Ascending aorta (tissue), 2 donors: ENCODE measurements at regions not wholly inside any gene's neighbourhood (a gene's known extent, or its start where the extent isn't known, plus 50 kb on each side); places are given as distances from the start of the nearest gene placed in this dataset.

ENCODE experiments used
- DNase-seq, 2 donors: peaks; one replicate each; pipeline ENCODE4 v3.0.0-alpha.2; 2019; ENCODE audit warnings: low spot score in 2 of 2
- H3K27ac ChIP-seq, 2 donors: fragments of 200-600 bp; sonication (generic); one replicate each; pipeline ENCODE4 v1.5.1; 2016 to 2017; ENCODE audit warnings: mild to moderate bottlenecking in 1 of 2
- H3K27me3 ChIP-seq: fragments of 200-600 bp; sonication (generic); one replicate; pipeline ENCODE4 v1.5.1; 2017
- H3K36me3 ChIP-seq, 2 donors: fragments of 200-600 bp; sonication (generic); one replicate each; pipeline ENCODE4 v1.5.1; 2016
- H3K4me1 ChIP-seq, 2 donors: fragments of 200-600 bp; sonication (generic); one replicate each; pipeline ENCODE4 v1.5.1; 2016 to 2017; ENCODE audit warnings: mild to moderate bottlenecking in 1 of 2
- H3K4me3 ChIP-seq, 2 donors: fragments of 200-600 bp; sonication (generic); one replicate each; pipeline ENCODE4 v1.5.1; 2016 to 2017; ENCODE audit warnings: mild to moderate bottlenecking in 1 of 2
- H3K9me3 ChIP-seq, 2 donors: fragments of 200-600 bp; sonication (generic); one replicate each; pipeline ENCODE4 v1.5.1; 2016
- CTCF ChIP-seq, 3 experiments: fragments of 200-600 bp in 2 of 3; fragments of 450-650 bp in 1 of 3; sonication (generic) in 2 of 3; IDR thresholded peaks; one replicate each; pipeline ENCODE4 v1.5.1; 2016 to 2019; ENCODE audit warnings: antibody characterized with exemption in 3 of 3, mild to moderate bottlenecking in 1 of 3, moderate library complexity in 1 of 3
- intact Hi-C: fragments of 100-400 bp; cut with DNase I; formaldehyde crosslinking; loops from one replicate; pipeline ENCODE4 v1.15.1; 2023

GRCh38 chr18:38290229-38290628, 724.6 kb upstream of the CELF4 start:
- Histone ChIP-seq H3K4me3 (no peak overlapping the region), H3K36me3 (no peaks in the 10 kb centered on the region), H3K27me3 (no peaks in the 10 kb centered on the region), H3K9me3 (no peaks in the 10 kb centered on the region), H3K4me1 (no peaks in the 10 kb centered on the region), H3K27ac (no peak overlapping the region)
- intact Hi-C loops = no loop called here
- TF ChIP-seq CTCF (IDR thresholded peaks at IDR 0.05) = no peak
- DNase-seq = no peak

GRCh38 chr18:38284972-38285371, 719.4 kb upstream of the CELF4 start:
- intact Hi-C loops = no loop called here
- no peak overlapping the region for H3K4me3 ChIP-seq
- no peak for TF ChIP-seq CTCF (IDR thresholded peaks at IDR 0.05)
- H3K36me3 ChIP-seq = no peaks in the 10 kb centered on the region
- H3K27ac ChIP-seq = no peak overlapping the region
- DNase-seq = no peak
- no peaks in the 10 kb centered on the region for H3K4me1 ChIP-seq
- no peaks in the 10 kb centered on the region for H3K27me3 ChIP-seq
- H3K9me3 ChIP-seq = no peaks in the 10 kb centered on the region

- Histone ChIP-seq H3K9me3 (no peaks in the 10 kb centered on the region), H3K27ac (no peak overlapping the region), H3K4me3 (no peak overlapping the region), H3K36me3 (no peaks in the 10 kb centered on the region), H3K27me3 (no peaks in the 10 kb centered on the region), H3K4me1 (no peaks in the 10 kb centered on the region)
- DNase-seq = no peak
- TF ChIP-seq CTCF (IDR thresholded peaks at IDR 0.05) = no peak
- intact Hi-C loops = no loop called here
These were observed 697.5 kb upstream of the CELF4 start for GRCh38 chr18:38263066-38263465.

- no peaks in the 10 kb centered on the region for H3K4me1 ChIP-seq
- no peak for TF ChIP-seq CTCF (IDR thresholded peaks at IDR 0.05)
- no peaks in the 10 kb centered on the region for H3K36me3 ChIP-seq
- intact Hi-C loops = no loop called here
- H3K27ac ChIP-seq = no peak overlapping the region
- no peaks in the 10 kb centered on the region for H3K9me3 ChIP-seq
- H3K27me3 ChIP-seq = no peaks in the 10 kb centered on the region
- H3K4me3 ChIP-seq = no peak overlapping the region
- no peak for DNase-seq
These were observed 697.1 kb upstream of the CELF4 start for GRCh38 chr18:38262661-38263060.

- Histone ChIP-seq H3K9me3 (no peaks in the 10 kb centered on the region), H3K27ac (no peak overlapping the region), H3K4me1 (no peaks in the 10 kb centered on the region), H3K27me3 (no peaks in the 10 kb centered on the region), H3K4me3 (no peak overlapping the region), H3K36me3 (no peaks in the 10 kb centered on the region)
- no peak for TF ChIP-seq CTCF (IDR thresholded peaks at IDR 0.05)
- no peak for DNase-seq
- intact Hi-C loops = no loop called here
These were observed 692.1 kb upstream of the CELF4 start for GRCh38 chr18:38257661-38258060.

- H3K4me3 ChIP-seq = no peak overlapping the region
- no peaks in the 10 kb centered on the region for H3K4me1 ChIP-seq
- no peaks in the 10 kb centered on the region for H3K9me3 ChIP-seq
- H3K36me3 ChIP-seq = no peaks in the 10 kb centered on the region
- no peak overlapping the region for H3K27ac ChIP-seq
- no peak for DNase-seq
- intact Hi-C loops = no loop called here
- no peaks in the 10 kb centered on the region for H3K27me3 ChIP-seq
- no peak for TF ChIP-seq CTCF (IDR thresholded peaks at IDR 0.05)
These were observed 690.8 kb upstream of the CELF4 start for GRCh38 chr18:38256366-38256765.
